GM23338 (cell line): ENCODE measurements at regions not wholly inside any gene's neighbourhood (a gene's known extent, or its start where the extent isn't known, plus 50 kb on each side); places are given as distances from the start of the nearest gene placed in this dataset.

ENCODE experiments used
- ATAC-seq: fragments of 200-7000 bp; cut with Tn5 transposase; 3 replicates; pipeline ENCODE4 v1.9.1; 2020
- DNase-seq: peaks from one replicate; pipeline ENCODE4 v3.0.0-alpha.2; 2015; ENCODE audit warnings: low spot score
- H2AFZ ChIP-seq: fragments of 200-600 bp; sonication (generic); 2 replicates; pipeline ENCODE4 v1.8.0; 2016; ENCODE audit warnings: antibody characterized with exemption, mild to moderate bottlenecking, moderate library complexity
- H3F3A ChIP-seq: fragments of 200-600 bp; sonication (generic); replicated peaks from 2 replicates; pipeline ENCODE4 v1.8.0; 2017; ENCODE audit warnings: antibody characterized with exemption, mixed run types, low read depth
- H3K27ac ChIP-seq: fragments of 200-600 bp; sonication (generic); 2 replicates; pipeline ENCODE4 v1.6.1; 2016; ENCODE audit warnings: low read depth
- H3K27me3 ChIP-seq: fragments of 200-600 bp; sonication (generic); 2 replicates; pipeline ENCODE4 v1.8.0; 2016; ENCODE audit warnings: mild to moderate bottlenecking, mixed run types, moderate library complexity; ENCODE audit not compliant: insufficient read depth
- H3K36me3 ChIP-seq: fragments of 200-600 bp; sonication (generic); 2 replicates; pipeline ENCODE4 v1.8.0; 2016; ENCODE audit warnings: mild to moderate bottlenecking; ENCODE audit not compliant: insufficient read depth
- H3K4me1 ChIP-seq: fragments of 200-600 bp; sonication (generic); 2 replicates; pipeline ENCODE4 v1.8.0; 2016; ENCODE audit warnings: mild to moderate bottlenecking, moderate library complexity; ENCODE audit not compliant: insufficient read depth
- H3K4me2 ChIP-seq: fragments of 200-600 bp; sonication (generic); 2 replicates; pipeline ENCODE4 v1.7.1; 2017; ENCODE audit warnings: mixed run types
- H3K4me3 ChIP-seq: fragments of 200-600 bp; sonication (generic); 2 replicates; pipeline ENCODE4 v1.6.1; 2016; ENCODE audit warnings: mixed run types
- H3K79me2 ChIP-seq: fragments of 200-600 bp; sonication (generic); replicated peaks from 2 replicates; pipeline ENCODE4 v1.8.0; 2017; ENCODE audit warnings: mild to moderate bottlenecking; ENCODE audit not compliant: insufficient read depth
- H3K9me2 ChIP-seq: fragments of 200-600 bp; sonication (generic); 2 replicates; pipeline ENCODE4 v1.8.0; 2017; ENCODE audit not compliant: insufficient read depth
- H4K20me1 ChIP-seq: fragments of 200-600 bp; sonication (generic); replicated peaks from 2 replicates; pipeline ENCODE4 v1.8.0; 2017; ENCODE audit warnings: mild to moderate bottlenecking; ENCODE audit not compliant: insufficient read depth
- H3K27ac Mint-ChIP-seq: 2 replicates; pipeline ENCODE4 v1.8.0; 2020; ENCODE audit warnings: inconsistent platforms, mild to moderate bottlenecking, moderate library complexity, mixed read lengths
- H3K27me3 Mint-ChIP-seq: 3 replicates; pipeline ENCODE4 v1.8.0; 2022; ENCODE audit warnings: low read depth, mild to moderate bottlenecking, moderate library complexity, mixed read lengths, inconsistent platforms; ENCODE audit not compliant: insufficient read depth, poor library complexity
- H3K36me3 Mint-ChIP-seq: 3 replicates; pipeline ENCODE4 v1.8.0; 2021; ENCODE audit warnings: low read depth, mild to moderate bottlenecking, inconsistent platforms, moderate library complexity, mixed read lengths
- H3K4me1 Mint-ChIP-seq: 3 replicates; pipeline ENCODE4 v1.8.0; 2020; ENCODE audit warnings: mild to moderate bottlenecking, inconsistent platforms, mixed read lengths
- H3K4me3 Mint-ChIP-seq: 3 replicates; pipeline ENCODE4 v1.8.0; 2021; ENCODE audit warnings: moderate library complexity, mild to moderate bottlenecking, inconsistent platforms, mixed read lengths
- H3K9me3 Mint-ChIP-seq: 3 replicates; pipeline ENCODE4 v1.8.0; 2020; ENCODE audit warnings: moderate library complexity, mild to moderate bottlenecking, inconsistent platforms, mixed read lengths
- EZH2 ChIP-seq: fragments of 200-600 bp; sonication (generic); IDR thresholded peaks from one replicate; pipeline ENCODE4 v1.8.0; 2017; ENCODE audit warnings: antibody characterized with exemption, mild to moderate bottlenecking, low read depth; ENCODE audit not compliant: unreplicated experiment
- EZH2phosphoT487 ChIP-seq: fragments of 200-600 bp; sonication (generic); IDR thresholded peaks from one replicate; pipeline ENCODE4 v1.8.1; 2018; ENCODE audit warnings: antibody characterized with exemption; ENCODE audit not compliant: unreplicated experiment
- JUNB ChIP-seq: IDR thresholded peaks from one replicate; pipeline ENCODE4 v1.6.1; 2016; ENCODE audit warnings: antibody characterized with exemption; ENCODE audit not compliant: unreplicated experiment
- NANOG ChIP-seq: IDR thresholded peaks from 2 replicates; pipeline ENCODE4 v1.6.1; 2016; ENCODE audit warnings: antibody characterized with exemption, borderline replicate concordance
- STAT1 ChIP-seq: IDR thresholded peaks from one replicate; pipeline ENCODE4 v1.6.1; 2016; ENCODE audit warnings: antibody characterized with exemption; ENCODE audit not compliant: unreplicated experiment
- ZNF114 ChIP-seq: fragments of 250-450 bp; sonication (Bioruptor Pico); IDR thresholded peaks from 2 replicates; pipeline ENCODE4 v1.5.0; 2020; ENCODE audit warnings: mild to moderate bottlenecking, moderate library complexity
- ZNF331 ChIP-seq: fragments of 250-450 bp; sonication (Bioruptor Pico); IDR thresholded peaks from 2 replicates; pipeline ENCODE4 v1.5.0; 2020; ENCODE audit warnings: low read depth, mild to moderate bottlenecking, moderate library complexity
- TF ChIP-seq, protein P1 (sequence below): fragments of 250-450 bp; sonication (Bioruptor Pico); IDR thresholded peaks from 2 replicates; pipeline ENCODE4 v1.5.0; 2020; ENCODE audit warnings: mild to moderate bottlenecking, moderate library complexity
- TF ChIP-seq, protein P2 (sequence below): IDR thresholded peaks from 2 replicates; pipeline ENCODE4 v1.6.1; 2016; ENCODE audit warnings: antibody characterized with exemption
- TF ChIP-seq, protein P3 (sequence below): IDR thresholded peaks from one replicate; pipeline ENCODE4 v1.6.1; 2018; ENCODE audit warnings: antibody characterized with exemption; ENCODE audit not compliant: unreplicated experiment
- TF ChIP-seq, protein P4 (sequence below), 2 experiments: fragments of 200-600 bp in 1 of 2; sonication (generic) in 1 of 2; conservative IDR thresholded peaks; 2 replicates each; pipeline versions ENCODE4 v1.5.1 to v1.6.1; 2016 to 2017; ENCODE audit warnings: antibody characterized with exemption in 2 of 2, low read depth in 2 of 2, mild to moderate bottlenecking in 2 of 2, moderate library complexity in 1 of 2

GRCh38 chr5:89830691-89831090, 578.9 kb downstream of the CETN3 start:
- H3F3A ChIP-seq, result no peaks in the 10 kb centered on the region
- DNase-seq, result no peak
- H3K9me2 ChIP-seq, result no peaks in the 10 kb centered on the region
- Mint-ChIP-seq H3K36me3 (no peaks in the 10 kb centered on the region), H3K4me1 (no peaks in the 10 kb centered on the region), H3K9me3 (no peaks in the 10 kb centered on the region), H3K27me3 (no peaks in the 10 kb centered on the region), H3K27ac (no peak overlapping the region), H3K4me3 (no peak overlapping the region)
- H2AFZ ChIP-seq, result no peak overlapping the region; the same call in 1 of the 2 replicates
- H3K4me3 ChIP-seq, result no peak overlapping the region
- TF ChIP-seq, protein P1, sequence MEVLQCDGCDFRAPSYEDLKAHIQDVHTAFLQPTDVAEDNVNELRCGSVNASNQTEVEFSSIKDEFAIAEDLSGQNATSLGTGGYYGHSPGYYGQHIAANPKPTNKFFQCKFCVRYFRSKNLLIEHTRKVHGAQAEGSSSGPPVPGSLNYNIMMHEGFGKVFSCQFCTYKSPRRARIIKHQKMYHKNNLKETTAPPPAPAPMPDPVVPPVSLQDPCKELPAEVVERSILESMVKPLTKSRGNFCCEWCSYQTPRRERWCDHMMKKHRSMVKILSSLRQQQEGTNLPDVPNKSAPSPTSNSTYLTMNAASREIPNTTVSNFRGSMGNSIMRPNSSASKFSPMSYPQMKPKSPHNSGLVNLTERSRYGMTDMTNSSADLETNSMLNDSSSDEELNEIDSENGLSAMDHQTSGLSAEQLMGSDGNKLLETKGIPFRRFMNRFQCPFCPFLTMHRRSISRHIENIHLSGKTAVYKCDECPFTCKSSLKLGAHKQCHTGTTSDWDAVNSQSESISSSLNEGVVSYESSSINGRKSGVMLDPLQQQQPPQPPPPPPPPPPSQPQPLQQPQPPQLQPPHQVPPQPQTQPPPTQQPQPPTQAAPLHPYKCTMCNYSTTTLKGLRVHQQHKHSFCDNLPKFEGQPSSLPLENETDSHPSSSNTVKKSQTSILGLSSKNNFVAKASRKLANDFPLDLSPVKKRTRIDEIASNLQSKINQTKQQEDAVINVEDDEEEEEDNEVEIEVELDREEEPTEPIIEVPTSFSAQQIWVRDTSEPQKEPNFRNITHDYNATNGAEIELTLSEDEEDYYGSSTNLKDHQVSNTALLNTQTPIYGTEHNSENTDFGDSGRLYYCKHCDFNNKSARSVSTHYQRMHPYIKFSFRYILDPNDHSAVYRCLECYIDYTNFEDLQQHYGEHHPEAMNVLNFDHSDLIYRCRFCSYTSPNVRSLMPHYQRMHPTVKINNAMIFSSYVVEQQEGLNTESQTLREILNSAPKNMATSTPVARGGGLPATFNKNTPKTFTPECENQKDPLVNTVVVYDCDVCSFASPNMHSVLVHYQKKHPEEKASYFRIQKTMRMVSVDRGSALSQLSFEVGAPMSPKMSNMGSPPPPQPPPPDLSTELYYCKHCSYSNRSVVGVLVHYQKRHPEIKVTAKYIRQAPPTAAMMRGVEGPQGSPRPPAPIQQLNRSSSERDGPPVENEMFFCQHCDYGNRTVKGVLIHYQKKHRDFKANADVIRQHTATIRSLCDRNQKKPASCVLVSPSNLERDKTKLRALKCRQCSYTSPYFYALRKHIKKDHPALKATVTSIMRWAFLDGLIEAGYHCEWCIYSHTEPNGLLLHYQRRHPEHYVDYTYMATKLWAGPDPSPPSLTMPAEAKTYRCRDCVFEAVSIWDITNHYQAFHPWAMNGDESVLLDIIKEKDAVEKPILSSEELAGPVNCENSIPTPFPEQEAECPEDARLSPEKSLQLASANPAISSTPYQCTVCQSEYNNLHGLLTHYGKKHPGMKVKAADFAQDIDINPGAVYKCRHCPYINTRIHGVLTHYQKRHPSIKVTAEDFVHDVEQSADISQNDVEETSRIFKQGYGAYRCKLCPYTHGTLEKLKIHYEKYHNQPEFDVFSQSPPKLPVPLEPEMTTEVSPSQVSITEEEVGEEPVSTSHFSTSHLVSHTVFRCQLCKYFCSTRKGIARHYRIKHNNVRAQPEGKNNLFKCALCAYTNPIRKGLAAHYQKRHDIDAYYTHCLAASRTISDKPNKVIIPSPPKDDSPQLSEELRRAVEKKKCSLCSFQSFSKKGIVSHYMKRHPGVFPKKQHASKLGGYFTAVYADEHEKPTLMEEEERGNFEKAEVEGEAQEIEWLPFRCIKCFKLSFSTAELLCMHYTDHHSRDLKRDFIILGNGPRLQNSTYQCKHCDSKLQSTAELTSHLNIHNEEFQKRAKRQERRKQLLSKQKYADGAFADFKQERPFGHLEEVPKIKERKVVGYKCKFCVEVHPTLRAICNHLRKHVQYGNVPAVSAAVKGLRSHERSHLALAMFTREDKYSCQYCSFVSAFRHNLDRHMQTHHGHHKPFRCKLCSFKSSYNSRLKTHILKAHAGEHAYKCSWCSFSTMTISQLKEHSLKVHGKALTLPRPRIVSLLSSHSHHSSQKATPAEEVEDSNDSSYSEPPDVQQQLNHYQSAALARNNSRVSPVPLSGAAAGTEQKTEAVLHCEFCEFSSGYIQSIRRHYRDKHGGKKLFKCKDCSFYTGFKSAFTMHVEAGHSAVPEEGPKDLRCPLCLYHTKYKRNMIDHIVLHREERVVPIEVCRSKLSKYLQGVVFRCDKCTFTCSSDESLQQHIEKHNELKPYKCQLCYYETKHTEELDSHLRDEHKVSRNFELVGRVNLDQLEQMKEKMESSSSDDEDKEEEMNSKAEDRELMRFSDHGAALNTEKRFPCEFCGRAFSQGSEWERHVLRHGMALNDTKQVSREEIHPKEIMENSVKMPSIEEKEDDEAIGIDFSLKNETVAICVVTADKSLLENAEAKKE (CRISPR knock-in tag), result no peak
- TF ChIP-seq EZH2phosphoT487 (no peak), ZNF114 (CRISPR knock-in tag) (no peak), EZH2 (no peak), JUNB (no peak), ZNF331 (CRISPR knock-in tag) (no peak), STAT1 (no peak), NANOG (no peak)
- TF ChIP-seq, protein P2, sequence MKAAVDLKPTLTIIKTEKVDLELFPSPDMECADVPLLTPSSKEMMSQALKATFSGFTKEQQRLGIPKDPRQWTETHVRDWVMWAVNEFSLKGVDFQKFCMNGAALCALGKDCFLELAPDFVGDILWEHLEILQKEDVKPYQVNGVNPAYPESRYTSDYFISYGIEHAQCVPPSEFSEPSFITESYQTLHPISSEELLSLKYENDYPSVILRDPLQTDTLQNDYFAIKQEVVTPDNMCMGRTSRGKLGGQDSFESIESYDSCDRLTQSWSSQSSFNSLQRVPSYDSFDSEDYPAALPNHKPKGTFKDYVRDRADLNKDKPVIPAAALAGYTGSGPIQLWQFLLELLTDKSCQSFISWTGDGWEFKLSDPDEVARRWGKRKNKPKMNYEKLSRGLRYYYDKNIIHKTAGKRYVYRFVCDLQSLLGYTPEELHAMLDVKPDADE, result no peak
- TF ChIP-seq, protein P3, sequence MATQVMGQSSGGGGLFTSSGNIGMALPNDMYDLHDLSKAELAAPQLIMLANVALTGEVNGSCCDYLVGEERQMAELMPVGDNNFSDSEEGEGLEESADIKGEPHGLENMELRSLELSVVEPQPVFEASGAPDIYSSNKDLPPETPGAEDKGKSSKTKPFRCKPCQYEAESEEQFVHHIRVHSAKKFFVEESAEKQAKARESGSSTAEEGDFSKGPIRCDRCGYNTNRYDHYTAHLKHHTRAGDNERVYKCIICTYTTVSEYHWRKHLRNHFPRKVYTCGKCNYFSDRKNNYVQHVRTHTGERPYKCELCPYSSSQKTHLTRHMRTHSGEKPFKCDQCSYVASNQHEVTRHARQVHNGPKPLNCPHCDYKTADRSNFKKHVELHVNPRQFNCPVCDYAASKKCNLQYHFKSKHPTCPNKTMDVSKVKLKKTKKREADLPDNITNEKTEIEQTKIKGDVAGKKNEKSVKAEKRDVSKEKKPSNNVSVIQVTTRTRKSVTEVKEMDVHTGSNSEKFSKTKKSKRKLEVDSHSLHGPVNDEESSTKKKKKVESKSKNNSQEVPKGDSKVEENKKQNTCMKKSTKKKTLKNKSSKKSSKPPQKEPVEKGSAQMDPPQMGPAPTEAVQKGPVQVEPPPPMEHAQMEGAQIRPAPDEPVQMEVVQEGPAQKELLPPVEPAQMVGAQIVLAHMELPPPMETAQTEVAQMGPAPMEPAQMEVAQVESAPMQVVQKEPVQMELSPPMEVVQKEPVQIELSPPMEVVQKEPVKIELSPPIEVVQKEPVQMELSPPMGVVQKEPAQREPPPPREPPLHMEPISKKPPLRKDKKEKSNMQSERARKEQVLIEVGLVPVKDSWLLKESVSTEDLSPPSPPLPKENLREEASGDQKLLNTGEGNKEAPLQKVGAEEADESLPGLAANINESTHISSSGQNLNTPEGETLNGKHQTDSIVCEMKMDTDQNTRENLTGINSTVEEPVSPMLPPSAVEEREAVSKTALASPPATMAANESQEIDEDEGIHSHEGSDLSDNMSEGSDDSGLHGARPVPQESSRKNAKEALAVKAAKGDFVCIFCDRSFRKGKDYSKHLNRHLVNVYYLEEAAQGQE, result no peak
- TF ChIP-seq, protein P4, sequence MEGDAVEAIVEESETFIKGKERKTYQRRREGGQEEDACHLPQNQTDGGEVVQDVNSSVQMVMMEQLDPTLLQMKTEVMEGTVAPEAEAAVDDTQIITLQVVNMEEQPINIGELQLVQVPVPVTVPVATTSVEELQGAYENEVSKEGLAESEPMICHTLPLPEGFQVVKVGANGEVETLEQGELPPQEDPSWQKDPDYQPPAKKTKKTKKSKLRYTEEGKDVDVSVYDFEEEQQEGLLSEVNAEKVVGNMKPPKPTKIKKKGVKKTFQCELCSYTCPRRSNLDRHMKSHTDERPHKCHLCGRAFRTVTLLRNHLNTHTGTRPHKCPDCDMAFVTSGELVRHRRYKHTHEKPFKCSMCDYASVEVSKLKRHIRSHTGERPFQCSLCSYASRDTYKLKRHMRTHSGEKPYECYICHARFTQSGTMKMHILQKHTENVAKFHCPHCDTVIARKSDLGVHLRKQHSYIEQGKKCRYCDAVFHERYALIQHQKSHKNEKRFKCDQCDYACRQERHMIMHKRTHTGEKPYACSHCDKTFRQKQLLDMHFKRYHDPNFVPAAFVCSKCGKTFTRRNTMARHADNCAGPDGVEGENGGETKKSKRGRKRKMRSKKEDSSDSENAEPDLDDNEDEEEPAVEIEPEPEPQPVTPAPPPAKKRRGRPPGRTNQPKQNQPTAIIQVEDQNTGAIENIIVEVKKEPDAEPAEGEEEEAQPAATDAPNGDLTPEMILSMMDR (conservative IDR thresholded peaks at IDR 0.05; ENCODE audit: low read depth in 2 of 2), result no peak
- H3K79me2 ChIP-seq, result no peaks in the 10 kb centered on the region
- no peak for ATAC-seq
- no peaks in the 10 kb centered on the region for H3K27me3 ChIP-seq
- no peak overlapping the region for H3K4me2 ChIP-seq
- H3K36me3 ChIP-seq, result no peaks in the 10 kb centered on the region
- H3K4me1 ChIP-seq, result no peaks in the 10 kb centered on the region
- no peak overlapping the region for H3K27ac ChIP-seq
- H4K20me1 ChIP-seq, result no peaks in the 10 kb centered on the region
